ENCODE measurements at regions not wholly inside any gene's neighbourhood (a gene's known extent, or its start where the extent isn't known, plus 50 kb on each side); places are given as distances from the start of the nearest gene placed in this dataset.

DNA sequence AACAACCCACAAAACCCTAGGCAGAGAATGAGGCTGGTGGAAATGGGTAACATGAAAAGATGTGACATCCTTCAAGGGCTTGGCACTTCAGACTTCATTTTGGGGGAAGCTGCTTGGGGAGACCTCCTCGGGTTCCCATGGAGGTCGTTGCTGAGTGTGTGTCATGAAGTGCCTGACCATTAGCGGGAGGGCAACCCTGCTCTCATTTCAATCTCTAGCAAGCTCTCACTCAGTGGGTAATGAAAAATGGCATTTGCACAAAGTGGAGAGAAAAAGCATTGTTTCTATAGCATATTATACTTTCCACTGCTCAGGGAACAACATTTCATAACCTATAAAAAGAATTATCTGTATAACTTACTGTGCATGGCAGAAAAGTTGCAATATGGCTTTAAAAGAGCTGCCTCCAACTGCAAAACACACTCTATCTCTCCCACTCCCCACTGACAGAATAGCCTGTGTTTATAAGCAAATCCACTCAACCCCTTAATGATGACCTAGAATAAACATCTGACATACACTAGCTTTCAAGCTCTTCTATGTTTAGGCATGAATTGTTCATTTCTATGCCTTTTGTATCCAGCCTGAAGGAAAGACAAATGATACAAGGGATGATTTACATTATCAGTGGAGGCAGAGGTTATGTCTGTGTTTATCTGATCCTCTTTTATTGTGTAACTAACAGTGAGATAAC, 357.2 kb downstream of the ZSWIM6 start:
- no peak for DNase-seq

DNA sequence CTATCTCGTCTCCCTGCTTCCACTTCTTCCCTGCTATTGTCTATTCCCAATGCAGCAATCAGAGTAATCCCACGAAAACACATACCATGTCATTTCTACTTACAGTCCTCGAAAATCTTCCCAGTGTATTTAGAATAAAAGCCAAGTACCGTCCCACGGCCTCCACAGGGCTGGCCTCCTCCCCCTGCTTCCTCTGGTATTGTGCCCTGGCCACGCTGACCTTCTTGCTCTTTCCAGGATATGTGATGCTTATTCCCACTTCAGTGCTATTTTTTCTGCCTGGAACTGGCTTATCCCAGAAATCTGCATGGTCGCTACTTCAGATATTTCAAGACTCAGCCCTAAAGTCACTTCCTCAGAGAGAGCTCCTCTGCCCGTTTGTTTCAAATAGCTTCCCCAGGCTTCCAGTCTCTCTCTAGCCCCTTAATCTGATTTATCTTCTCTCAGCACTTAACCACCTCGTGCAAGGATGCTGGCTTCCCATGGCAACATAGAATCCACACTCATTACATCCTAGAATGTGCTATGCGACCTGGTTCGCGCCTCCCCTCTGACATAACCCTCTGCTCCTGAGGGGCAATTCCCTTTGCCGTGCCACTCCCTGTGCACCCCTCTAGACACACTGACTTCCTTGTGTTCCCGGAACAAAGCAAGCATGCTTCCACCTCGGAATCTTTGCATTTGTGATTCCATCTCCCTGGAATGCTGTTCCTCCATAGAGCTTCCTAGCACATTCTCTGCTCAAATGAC, 365.9 kb downstream of the ZSWIM6 start:
- DNase-seq: no peak

DNA sequence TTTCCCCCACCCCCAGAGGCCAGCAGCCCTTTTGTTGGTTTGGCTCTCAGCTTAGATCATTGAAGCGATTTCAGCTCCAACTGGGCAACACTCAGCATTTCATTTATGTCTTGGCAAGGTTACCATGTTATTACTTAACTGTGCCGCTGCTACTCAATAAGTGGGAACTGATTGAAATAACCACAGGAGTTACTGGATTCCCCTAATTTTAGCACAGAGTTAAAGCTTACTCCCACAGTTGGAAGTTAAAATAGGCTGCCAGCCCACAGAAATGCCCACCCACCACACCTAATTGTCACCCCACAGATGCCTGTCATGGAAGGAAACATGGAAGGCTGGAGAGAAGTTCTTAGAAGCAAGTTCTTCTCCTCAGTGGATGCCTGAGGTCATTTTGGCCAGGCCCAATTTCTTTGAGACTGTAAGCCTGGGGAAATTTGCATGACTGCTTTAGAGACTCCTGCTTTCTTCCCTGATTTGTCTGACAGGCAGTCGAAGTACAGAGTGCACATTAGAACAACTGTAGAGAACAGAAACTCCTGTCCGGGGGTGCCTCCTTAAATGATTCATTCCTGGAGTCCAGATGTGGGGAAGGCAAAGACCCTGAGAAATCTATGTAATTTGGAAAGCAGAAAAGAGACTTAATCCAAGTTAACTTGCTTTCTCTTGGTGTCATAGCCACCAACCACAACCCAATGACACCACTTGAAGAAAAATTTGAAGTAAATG, 370.0 kb downstream of the ZSWIM6 start:
- no peak for DNase-seq

DNA sequence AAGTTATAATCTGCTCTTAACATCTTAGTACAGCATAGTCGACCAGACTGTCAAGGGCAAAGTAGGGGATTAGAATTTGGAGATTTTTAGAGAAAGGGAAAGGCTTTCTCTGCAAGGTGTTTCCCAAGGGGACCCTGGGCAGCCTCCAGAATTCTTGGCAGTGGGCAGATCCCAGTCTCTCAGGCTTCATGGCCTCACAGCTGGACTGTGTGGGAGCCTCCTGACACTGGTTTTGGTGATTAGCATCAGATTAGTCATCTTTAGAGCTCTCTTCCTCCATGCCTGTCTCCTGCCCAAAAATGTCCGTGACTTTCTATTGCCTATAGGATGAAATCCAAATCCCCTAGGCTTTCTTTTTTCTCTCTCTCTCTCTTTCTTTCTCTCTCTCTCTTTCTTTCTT, 370.7 kb downstream of the ZSWIM6 start:
- DNase-seq: no peak

DNA sequence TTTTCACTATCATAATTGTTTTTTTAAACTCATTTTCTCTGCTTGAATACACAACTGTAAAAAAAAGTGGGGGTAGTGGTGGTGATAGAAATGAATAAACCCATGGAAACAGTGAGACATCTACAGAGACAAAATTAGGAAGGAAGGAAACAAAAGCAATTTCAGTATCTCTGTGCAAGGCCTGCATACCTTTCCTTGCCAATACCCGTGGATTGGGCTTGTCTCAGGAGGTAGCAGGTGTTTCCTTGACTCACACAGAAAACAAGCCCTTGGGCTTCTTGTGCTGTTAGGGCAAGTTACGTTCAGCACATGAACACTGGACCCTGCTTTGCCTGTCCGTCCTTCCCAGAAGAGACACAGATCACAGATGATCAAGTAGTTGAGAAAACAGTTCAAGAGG, 372.2 kb downstream of the ZSWIM6 start:
- DNase-seq: no peak

DNA sequence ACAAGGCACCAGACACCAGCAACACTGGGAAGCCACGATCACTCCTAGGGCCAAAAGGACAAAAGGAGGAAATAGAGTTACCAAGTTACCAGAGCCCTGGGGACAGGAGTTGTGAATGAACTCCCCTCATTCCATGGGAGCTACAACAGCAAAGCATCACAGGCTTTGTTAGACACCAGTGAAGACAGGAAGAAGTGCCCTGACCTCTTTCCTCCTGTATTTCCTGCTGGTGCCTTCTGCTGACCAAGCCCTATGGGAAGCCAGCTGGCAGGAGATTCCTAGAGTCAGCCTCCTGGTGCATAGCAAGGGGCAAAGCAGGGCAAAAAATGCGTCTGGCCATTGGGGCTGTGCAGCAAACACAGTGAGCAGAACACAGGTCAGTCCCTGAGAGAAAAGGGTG, 374.7 kb downstream of the ZSWIM6 start:
- DNase-seq: no peak

DNA sequence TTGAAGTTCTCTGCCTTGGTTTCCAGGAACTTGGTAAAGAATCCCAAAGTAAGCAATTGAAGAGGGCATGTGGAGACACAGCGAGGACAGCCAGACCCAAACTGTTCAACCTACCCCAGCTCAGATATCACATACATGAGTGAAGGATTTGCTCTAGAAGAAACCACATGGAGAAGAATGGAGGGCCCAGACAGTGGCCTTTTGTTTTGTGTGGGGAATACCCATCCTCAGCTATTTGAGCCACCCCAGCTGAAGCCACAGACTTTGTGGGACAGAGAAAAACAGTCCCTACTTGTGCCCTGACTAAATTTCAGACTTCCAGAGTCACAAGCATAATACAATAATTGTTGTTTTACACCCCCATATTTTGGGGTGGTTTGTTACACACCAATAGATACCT, 387.1 kb downstream of the ZSWIM6 start:
- DNase-seq: no peak

DNA sequence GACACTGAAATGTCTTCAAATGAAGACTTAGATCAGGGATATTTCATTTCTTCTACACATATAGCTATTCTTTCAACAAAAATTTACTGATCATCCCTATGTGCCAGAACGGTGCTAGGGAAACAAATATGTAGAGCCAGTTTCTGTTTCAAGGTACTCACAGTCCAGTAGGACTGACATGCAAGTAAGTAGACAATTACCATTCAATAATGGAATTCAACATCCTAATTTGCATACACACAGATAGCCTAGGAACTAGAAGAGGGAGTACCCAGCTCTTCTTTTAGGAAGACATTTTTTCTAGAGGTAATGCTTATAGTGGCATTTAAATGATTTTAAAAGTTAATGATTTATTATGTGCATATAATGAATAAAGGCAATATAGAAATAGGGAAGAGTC, 388.8 kb downstream of the ZSWIM6 start:
- no peak for DNase-seq

DNA sequence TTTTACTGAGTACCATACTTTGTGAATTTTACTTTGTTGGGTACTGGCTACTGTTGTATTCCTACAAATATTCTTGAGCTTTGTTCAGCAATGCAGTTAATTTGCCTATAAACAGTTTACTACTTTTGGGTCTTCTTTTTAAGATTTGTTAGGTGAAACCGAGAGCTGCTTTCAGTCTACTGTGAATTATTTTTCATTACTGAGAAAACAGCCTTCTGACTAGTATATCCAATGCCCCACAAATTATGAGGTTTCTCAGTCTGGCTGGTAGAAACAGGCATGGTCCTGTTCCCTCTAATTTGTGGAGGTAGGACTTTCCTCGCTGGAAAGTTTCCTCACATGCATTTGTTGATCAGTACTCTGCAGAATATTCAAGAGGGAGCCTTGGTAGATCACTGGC, 392.0 kb downstream of the ZSWIM6 start:
- no peak for DNase-seq

DNA sequence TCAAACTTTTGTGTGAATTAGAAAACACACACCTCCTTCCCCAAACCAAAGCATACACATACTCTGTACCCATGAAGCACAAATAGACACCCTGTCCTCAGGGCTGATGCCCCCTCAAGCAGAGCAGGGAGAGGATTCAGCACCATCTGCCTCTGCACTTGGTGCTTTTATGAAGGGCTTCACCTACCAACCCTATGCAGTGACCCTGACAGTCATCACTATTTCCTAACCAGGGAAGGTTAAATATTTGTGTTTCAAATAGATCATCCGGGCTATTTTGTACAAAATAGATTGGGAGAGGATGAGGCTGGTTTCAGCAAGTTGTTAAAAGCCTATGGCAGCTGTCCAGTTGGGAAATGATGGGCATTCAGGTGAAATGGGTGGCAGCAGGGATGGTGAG, 396.2 kb downstream of the ZSWIM6 start:
- DNase-seq: no peak

DNA sequence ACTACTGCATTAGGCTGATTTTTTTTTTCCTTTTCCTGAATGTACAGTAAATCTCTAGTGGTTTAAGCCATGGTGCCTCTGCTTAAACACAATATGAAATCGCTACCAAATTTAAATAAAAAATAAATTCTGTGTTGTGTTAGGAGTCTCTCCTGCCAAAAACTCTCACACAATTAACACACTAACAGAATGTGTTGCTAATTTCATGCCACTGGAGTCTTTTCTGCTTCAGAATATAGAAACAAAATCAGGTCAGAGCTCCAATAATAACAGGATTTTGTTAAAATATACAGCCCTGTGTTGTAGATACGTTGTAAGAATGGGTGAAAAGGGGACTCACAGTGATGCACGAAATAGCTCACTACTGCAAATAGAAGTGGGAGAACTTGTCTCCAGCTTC, 398.8 kb downstream of the ZSWIM6 start:
- DNase-seq: no peak

DNA sequence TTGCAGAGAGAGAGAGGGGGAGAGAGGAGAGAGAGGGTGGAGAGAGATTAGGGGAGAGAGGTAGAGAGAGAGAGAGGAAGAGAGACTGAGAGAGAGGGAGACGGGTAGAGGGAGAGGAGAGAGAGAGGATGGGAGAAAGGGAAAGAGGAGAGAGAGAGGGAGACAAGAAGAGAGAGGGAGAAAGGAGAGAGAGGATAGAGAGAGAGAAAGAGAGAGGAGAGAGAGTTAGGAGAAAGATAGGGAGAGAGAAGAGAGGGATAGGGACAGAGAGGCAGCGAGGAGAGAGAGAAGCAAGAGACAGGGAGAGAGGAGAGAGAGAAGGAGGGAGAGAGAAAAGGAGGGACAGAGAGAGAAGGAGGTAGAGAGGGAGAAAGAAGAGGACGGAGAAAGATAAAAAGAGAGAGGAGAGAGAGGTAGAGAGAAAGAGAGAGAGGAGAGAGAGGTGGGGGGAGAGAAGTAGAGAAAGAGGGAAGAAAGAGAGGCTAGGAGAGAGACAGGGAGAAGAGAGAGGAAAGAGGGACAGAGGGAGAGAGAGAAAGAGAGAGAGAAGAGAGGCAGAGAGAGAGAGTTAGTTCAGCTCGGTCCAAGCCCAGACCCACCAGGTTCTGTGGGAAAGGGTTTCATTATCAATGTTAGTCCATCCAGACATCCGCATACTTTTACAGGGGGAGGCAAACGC, 399.3 kb downstream of the ZSWIM6 start:
- no peak for DNase-seq

DNA sequence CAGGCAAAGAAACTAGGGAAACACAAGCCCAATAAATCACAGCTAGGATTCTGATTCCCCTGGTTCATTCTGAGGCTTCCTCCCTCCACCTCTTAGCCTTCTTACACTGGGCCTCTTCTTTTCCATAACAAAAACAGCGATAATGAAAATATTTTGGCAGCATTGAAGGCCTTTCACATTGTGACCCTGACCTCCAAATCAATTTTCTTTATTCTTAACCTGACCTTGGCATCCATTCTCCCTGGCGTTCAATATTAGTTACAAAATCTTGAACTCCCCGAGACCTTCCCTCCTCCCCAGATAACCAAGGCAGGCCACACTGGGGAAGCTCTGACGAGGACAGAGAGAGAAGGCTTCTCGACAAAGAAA, 399.9 kb downstream of the ZSWIM6 start:
- no peak for DNase-seq

DNA sequence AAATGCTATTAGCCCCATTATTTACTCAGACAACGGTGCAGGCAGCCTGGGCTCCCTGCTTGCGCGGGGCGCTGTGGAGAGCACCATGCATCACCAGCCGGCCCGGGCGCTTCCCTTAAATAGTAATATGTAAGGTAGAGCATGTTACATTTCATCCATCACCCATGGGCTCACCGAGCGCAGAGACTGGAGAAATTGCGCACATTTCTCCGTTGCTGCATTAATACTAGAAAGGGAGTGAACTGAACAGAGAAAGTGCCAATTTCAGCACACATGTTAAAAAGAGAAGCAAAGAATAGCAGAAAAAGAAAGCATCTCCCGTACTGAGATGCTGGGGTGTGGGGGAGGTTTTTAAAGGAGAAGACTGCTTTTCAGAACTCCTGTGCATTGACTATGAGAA, 400.3 kb downstream of the ZSWIM6 start:
- no peak for DNase-seq

DNA sequence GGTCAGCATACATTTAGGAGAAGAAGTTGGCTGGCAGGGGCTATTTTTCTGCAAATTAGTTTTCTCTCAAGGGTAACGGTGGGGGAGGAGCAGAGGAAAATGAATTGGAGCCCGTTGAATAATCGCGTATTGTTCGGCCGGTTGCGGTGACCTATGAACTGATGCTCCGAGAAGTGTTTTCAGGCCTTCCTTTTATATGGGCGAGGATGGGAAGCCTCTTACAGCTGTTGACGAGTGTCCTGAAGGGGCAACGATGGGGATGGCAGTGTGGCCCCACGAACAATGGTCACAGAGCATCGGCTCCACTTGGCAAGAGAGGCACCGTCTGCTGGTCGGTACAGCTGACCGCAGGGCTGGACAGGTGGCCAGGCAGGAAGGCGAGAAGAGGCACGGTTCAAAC, 400.7 kb downstream of the ZSWIM6 start:
- DNase-seq: no peak

DNA sequence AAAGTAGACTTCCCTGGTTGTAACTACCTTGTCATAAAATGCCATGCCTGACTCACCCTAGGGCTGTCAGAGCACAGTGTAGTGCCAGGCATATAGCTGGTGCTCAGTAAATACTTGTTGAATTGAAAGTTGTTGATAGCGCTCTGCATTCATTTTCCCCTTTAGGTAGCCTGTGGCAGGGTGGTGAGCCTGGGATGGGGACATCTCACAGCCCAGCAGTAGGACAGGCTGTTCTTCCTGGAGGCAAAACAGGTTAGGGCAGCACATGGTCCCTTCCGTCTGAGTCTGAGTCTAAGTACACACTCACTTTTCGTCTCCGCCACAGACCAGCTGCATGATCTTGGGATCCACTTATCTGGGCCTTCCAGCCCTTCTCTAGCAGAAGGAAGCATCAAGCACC, 401.9 kb downstream of the ZSWIM6 start:
- no peak for DNase-seq

DNA sequence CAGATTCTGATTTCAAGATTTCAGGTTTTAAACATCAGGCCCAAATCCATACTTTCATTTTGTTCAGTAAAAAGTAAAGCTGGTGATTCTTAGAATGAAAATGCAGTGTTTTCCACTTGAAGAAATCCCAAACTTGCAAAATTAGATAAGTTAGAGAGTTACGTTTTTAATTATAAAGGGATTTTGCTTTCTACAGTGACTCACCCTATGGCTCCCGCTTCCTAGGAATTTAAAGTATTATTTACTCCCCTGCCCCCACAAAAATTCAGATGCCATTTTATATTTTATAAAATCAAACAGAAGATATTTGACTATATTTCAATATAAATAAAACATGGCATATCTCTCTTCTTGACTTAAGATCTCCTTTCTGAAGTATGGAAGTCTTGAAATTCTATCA, 402.9 kb downstream of the ZSWIM6 start:
- DNase-seq: no peak

DNA sequence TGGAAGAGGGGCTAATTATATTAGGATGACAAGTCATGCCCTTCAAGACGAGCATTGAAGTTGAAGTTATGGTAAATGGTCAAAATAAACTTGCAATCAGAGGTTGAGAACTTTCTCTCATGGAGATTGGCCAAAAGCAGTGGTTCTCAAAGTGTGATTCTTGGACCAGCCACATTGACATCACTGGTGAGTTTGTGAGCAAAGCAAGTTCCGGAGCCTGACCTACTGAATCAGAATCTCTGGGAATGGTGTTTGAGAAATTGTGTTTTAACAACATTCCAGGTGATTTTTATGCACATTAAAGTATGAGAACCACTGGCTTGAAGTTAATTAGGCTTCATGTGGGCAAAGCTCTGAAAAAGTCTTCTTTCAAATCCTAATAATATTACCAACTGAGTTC, 403.5 kb downstream of the ZSWIM6 start:
- DNase-seq: no peak

DNA sequence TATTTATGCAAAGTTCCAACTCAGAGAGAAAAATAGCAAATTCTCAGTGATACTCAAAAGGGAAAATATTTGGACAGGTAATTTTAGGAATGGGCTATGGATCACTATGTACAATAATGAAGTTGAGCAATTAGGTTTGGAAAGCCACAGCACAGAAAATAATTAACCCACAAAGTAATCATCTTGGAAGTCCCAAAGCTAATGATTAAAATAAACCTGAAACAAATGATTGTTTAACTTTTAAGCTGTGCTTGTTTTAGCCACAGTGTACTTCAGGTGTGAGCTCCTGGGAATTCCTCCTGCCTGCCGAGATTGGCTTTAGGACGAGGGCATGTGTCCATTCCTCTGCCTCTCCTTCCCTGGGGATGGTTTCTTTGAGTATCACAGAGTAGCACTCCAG, 403.9 kb downstream of the ZSWIM6 start:
- DNase-seq: no peak

DNA sequence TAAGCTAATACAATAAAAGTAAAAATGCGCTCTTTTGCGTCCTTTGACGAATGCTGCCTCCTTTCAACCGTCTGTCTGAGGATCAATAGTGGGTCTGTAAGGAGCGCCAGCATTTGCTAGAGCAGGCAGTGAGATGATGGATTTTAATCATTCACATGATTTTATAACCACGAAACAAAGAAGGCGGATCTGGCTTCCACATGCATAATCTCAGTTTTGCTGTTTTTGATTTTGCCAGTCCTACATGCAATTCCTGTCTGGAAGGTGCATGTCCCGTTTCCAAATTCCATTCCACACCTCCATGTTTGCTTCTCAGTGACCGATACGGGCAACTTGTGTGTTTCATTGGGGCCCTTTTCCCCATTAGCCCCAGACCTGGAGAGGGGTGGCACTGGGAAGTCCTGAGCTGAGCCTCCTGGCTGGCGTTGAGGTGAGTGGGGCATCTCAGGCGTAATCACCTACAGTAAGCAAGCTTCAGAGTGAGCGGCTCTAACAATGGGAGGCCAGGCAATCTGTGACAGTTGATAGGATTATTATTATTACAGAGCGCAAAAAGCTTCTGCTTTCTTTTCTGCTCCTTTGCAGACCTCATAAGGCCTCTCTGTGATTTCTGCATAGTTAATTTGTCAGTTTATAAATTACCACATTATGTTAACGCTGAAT, 405.4 kb downstream of the ZSWIM6 start:
- no peak for DNase-seq

DNA sequence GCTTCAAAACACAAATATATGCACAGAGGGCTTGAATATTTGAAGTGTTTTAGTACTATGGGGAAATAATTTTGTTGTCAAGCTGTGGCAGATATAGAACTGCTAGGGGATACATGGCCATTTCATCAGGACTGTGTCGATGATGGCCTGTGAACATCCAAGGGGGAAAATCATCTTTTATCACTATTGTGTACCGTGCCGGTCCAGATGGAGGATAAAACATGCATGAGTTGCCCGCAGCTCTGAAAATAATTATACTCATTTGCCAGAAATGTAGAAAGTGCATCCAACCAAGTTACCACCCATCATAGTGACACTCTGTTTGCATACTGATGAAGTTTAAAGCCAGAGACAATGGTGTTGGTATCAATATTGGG, 405.9 kb downstream of the ZSWIM6 start:
- no peak for DNase-seq

DNA sequence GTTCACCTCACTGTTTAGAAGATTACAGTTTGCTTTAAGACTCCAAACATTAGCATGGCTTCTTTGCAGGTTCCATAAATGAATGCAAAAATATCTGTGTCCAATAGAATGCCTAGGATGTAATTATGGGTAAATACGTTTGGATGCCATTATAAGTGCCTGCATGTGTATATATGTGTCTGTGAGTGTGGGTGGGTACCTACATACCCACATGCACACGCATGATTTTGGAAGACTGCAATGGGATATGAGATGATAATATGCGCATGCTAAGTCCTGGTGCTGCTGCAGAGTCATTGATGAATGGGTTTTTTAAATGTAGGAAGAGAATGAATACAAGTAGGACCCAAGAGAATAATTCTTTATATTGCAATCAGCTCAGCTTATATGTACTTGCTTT, 406.4 kb downstream of the ZSWIM6 start:
- DNase-seq: no peak

All from tongue (tissue), 1 donor.